ENCODE measurements at regions not wholly inside any gene's neighbourhood (a gene's known extent, or its start where the extent isn't known, plus 50 kb on each side); places are given as distances from the start of the nearest gene placed in this dataset.

GRCh38 chr2:13654416-13654815 lies 937.7 kb downstream of the TRIB2 start:
- DNase-seq, result no peak
- TF ChIP-seq, protein P1, sequence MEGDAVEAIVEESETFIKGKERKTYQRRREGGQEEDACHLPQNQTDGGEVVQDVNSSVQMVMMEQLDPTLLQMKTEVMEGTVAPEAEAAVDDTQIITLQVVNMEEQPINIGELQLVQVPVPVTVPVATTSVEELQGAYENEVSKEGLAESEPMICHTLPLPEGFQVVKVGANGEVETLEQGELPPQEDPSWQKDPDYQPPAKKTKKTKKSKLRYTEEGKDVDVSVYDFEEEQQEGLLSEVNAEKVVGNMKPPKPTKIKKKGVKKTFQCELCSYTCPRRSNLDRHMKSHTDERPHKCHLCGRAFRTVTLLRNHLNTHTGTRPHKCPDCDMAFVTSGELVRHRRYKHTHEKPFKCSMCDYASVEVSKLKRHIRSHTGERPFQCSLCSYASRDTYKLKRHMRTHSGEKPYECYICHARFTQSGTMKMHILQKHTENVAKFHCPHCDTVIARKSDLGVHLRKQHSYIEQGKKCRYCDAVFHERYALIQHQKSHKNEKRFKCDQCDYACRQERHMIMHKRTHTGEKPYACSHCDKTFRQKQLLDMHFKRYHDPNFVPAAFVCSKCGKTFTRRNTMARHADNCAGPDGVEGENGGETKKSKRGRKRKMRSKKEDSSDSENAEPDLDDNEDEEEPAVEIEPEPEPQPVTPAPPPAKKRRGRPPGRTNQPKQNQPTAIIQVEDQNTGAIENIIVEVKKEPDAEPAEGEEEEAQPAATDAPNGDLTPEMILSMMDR (conservative IDR thresholded peaks at IDR 0.05), result no peak
- no peaks in the 10 kb centered on the region for H4K20me1 ChIP-seq (ENCODE audit: control insufficient read depth, insufficient read depth, insufficient read length)
- no peak overlapping the region for H3K27ac ChIP-seq (ENCODE audit: insufficient read length, low read depth, low read length)
- H4K8ac ChIP-seq (replicated peaks; ENCODE audit: insufficient read length, low read depth, low read length), result no peak overlapping the region
- no peak overlapping the region for H3K56ac ChIP-seq (ENCODE audit: insufficient read length, low read depth, low read length)
- no peak overlapping the region for H3K4me2 ChIP-seq (ENCODE audit: insufficient read depth, insufficient read length, low read length)
- H3K14ac ChIP-seq (ENCODE audit: insufficient read depth, low read length), result no peak overlapping the region
- Mint-ChIP-seq H3K9me3 (peaks cover 19 to 21% of the 10 kb centered on the region in 2 experiments), H3K27ac (no peak overlapping the region), H3K27me3 (ENCODE audit: low read depth) (peaks cover 3% of the 10 kb centered on the region), H3K36me3 (ENCODE audit: insufficient read depth in 1 of 3, low read depth in 3 of 3) (peaks cover 4 to 15% (median 11%) of the 10 kb centered on the region in 3 experiments), H3K4me1 (no peaks in the 10 kb centered on the region), H3K4me3 (no peak overlapping the region)
- H3T11ph ChIP-seq (ENCODE audit: low read length), result no peak overlapping the region
- H3K27me3 ChIP-seq (ENCODE audit: insufficient read depth, low read length), result no peaks in the 10 kb centered on the region
- H2BK5ac ChIP-seq (ENCODE audit: insufficient read length, low read length), result no peak overlapping the region
- no peaks in the 10 kb centered on the region for H3K4me1 ChIP-seq (ENCODE audit: insufficient read depth, low read length)
- H3K23me2 ChIP-seq (ENCODE audit: insufficient read length, low read depth, low read length, poor library complexity, severe bottlenecking), result no peaks in the 10 kb centered on the region
- H3K23ac ChIP-seq (ENCODE audit: insufficient read length, low read depth, low read length), result no peak overlapping the region
- no peak overlapping the region for H3K9ac ChIP-seq (ENCODE audit: extremely low read depth, insufficient read length, low read length)
- H3K79me2 ChIP-seq (ENCODE audit: insufficient read depth, low read length), result no peaks in the 10 kb centered on the region
- H3K18ac ChIP-seq (ENCODE audit: insufficient read length, low read depth, low read length), result no peak overlapping the region
- H3K9me3 ChIP-seq (ENCODE audit: control insufficient read depth, low read depth, low read length), result peaks cover 14% of the 10 kb centered on the region
- H3K4ac ChIP-seq (ENCODE audit: low read depth, low read length), result no peak overlapping the region
- no peak overlapping the region for H4K5ac ChIP-seq (ENCODE audit: insufficient read length, low read depth, low read length)
- no peak overlapping the region for H4K91ac ChIP-seq (ENCODE audit: insufficient read length, low read depth, low read length)
- H2AFZ ChIP-seq (ENCODE audit: low read length), result no peak overlapping the region
- no peak overlapping the region for H2AK5ac ChIP-seq (ENCODE audit: insufficient read length, low read length)
- H2BK15ac ChIP-seq (ENCODE audit: low read depth, low read length), result no peak overlapping the region
- H2BK120ac ChIP-seq (ENCODE audit: low read depth, low read length, poor library complexity, severe bottlenecking), result no peak overlapping the region
- H2BK20ac ChIP-seq (ENCODE audit: low read depth, low read length, poor library complexity, severe bottlenecking), result no peak overlapping the region
- H2BK12ac ChIP-seq (ENCODE audit: insufficient read length, low read depth, low read length), result no peak overlapping the region
- H3K79me1 ChIP-seq (ENCODE audit: insufficient read depth, low read depth, low read length, poor library complexity, severe bottlenecking), result no peaks in the 10 kb centered on the region
